DND-41 (cell line): ENCODE measurements at regions not wholly inside any gene's neighbourhood (a gene's known extent, or its start where the extent isn't known, plus 50 kb on each side); places are given as distances from the start of the nearest gene placed in this dataset.

Source experiments
- ATAC-seq: fragments of 200-7000 bp; cut with Tn5 transposase; 3 replicates; pipeline ENCODE4 v1.9.1; 2021; ENCODE audit warnings: low read depth; ENCODE audit not compliant: insufficient read depth
- DNase-seq: peaks from one replicate; pipeline ENCODE4 v3.0.0-alpha.2; 2020
- H2AFZ ChIP-seq: 2 replicates; pipeline ENCODE4 v1.6.0; 2012; ENCODE audit warnings: low read depth, low read length
- H3K27ac ChIP-seq: 2 replicates; pipeline ENCODE4 v1.5.1; 2012; ENCODE audit warnings: low read length, inconsistent platforms
- H3K27me3 ChIP-seq: fragments of 200-600 bp; sonication (generic); 2 replicates; pipeline ENCODE4 v1.6.0; 2012; ENCODE audit warnings: low read length, mild to moderate bottlenecking, inconsistent platforms; ENCODE audit not compliant: insufficient read depth, poor library complexity
- H3K36me3 ChIP-seq: 2 replicates; pipeline ENCODE4 v1.5.1; 2012; ENCODE audit warnings: low read length, inconsistent platforms; ENCODE audit not compliant: insufficient read depth
- H3K4me1 ChIP-seq: 2 replicates; pipeline ENCODE4 v1.5.1; 2012; ENCODE audit warnings: mild to moderate bottlenecking, low read length; ENCODE audit not compliant: insufficient read depth
- H3K4me2 ChIP-seq: 2 replicates; pipeline ENCODE4 v1.6.0; 2012; ENCODE audit warnings: mild to moderate bottlenecking, moderate library complexity, low read length, inconsistent platforms; ENCODE audit not compliant: insufficient read depth
- H3K4me3 ChIP-seq, 2 experiments: fragments of 200-600 bp in 1 of 2; shearing (Covaris generic) in 1 of 2; 2 replicates each; pipeline ENCODE4 v1.5.1; 2012 to 2016; ENCODE audit warnings: inconsistent platforms in 2 of 2, low read length in 2 of 2, mild to moderate bottlenecking in 2 of 2, low read depth in 1 of 2, moderate library complexity in 1 of 2
- H3K79me2 ChIP-seq: 2 replicates; pipeline ENCODE4 v1.6.0; 2012; ENCODE audit warnings: low read length, inconsistent platforms; ENCODE audit not compliant: insufficient read depth
- H3K9ac ChIP-seq: 2 replicates; pipeline ENCODE4 v1.6.0; 2012; ENCODE audit warnings: low read depth, mild to moderate bottlenecking, inconsistent platforms, low read length, moderate library complexity
- H3K9me3 ChIP-seq: 2 replicates; pipeline ENCODE4 v1.5.1; 2012; ENCODE audit warnings: low read length, moderate library complexity, mild to moderate bottlenecking, inconsistent platforms; ENCODE audit not compliant: insufficient read depth, severe bottlenecking
- H4K20me1 ChIP-seq: 2 replicates; pipeline ENCODE4 v1.6.0; 2012; ENCODE audit warnings: low read length; ENCODE audit not compliant: insufficient read depth
- CTCF ChIP-seq: IDR thresholded peaks from 2 replicates; pipeline ENCODE4 v1.5.1; 2012; ENCODE audit warnings: borderline replicate concordance, low read length, moderate library complexity, mild to moderate bottlenecking; ENCODE audit not compliant: poor library complexity, severe bottlenecking; ENCODE audit errors: extremely low read depth
- EZH2 ChIP-seq: IDR thresholded peaks from 3 replicates; pipeline ENCODE4 v1.6.1; 2012; ENCODE audit warnings: borderline replicate concordance, low read depth, mild to moderate bottlenecking, moderate library complexity, low read length, inconsistent platforms; ENCODE audit not compliant: severe bottlenecking

- Histone ChIP-seq H3K4me3 (no peak overlapping the region), H3K4me2 (no peak overlapping the region), H3K9me3 (no peaks in the 10 kb centered on the region), H4K20me1 (no peaks in the 10 kb centered on the region), H3K9ac (no peak overlapping the region), H3K27ac (no peak overlapping the region), H3K79me2 (no peaks in the 10 kb centered on the region), H3K36me3 (no peaks in the 10 kb centered on the region), H2AFZ (no peak overlapping the region), H3K27me3 (no peaks in the 10 kb centered on the region), H3K4me1 (peaks cover 17% of the 10 kb centered on the region)
- ATAC-seq (no peak), DNase-seq (no peak)
- TF ChIP-seq CTCF (no peak), EZH2 (no peak)
Measured at GRCh38 chr15:38614621-38615020, 50.0 kb upstream of the RASGRP1 start.

- ATAC-seq (no peak), DNase-seq (no peak)
- H3K36me3 ChIP-seq, result no peaks in the 10 kb centered on the region
Measured at GRCh38 chr15:38617831-38618230, 53.2 kb upstream of the RASGRP1 start.

GRCh38 chr15:38618242-38618955, 53.8 kb upstream of the RASGRP1 start:
- no peaks in the 10 kb centered on the region for H3K36me3 ChIP-seq
- no peak overlapping the region for H2AFZ ChIP-seq
- ATAC-seq (no peak), DNase-seq (no peak)
- H3K4me3 ChIP-seq, result no peak overlapping the region
- H3K27me3 ChIP-seq, result no peaks in the 10 kb centered on the region
- H3K79me2 ChIP-seq, result no peaks in the 10 kb centered on the region
- H3K9ac ChIP-seq, result no peak overlapping the region
- no peak overlapping the region for H3K27ac ChIP-seq
- no peaks in the 10 kb centered on the region for H3K9me3 ChIP-seq
- TF ChIP-seq CTCF (no peak), EZH2 (no peak)
- no peaks in the 10 kb centered on the region for H4K20me1 ChIP-seq
- peaks cover 11% of the 10 kb centered on the region for H3K4me1 ChIP-seq
- H3K4me2 ChIP-seq, result no peak overlapping the region

More at GRCh38 chr15:38617831-38618230, 53.2 kb upstream of the RASGRP1 start:
- no peak overlapping the region for H3K4me2 ChIP-seq
- H3K27ac ChIP-seq, result no peak overlapping the region
- H3K4me3 ChIP-seq, result no peak overlapping the region
- no peaks in the 10 kb centered on the region for H4K20me1 ChIP-seq
- H3K79me2 ChIP-seq, result no peaks in the 10 kb centered on the region
- TF ChIP-seq EZH2, result no peak
- no peak for TF ChIP-seq CTCF
- H3K9me3 ChIP-seq, result no peaks in the 10 kb centered on the region
- no peak overlapping the region for H2AFZ ChIP-seq
- H3K4me1 ChIP-seq, result peaks cover 14% of the 10 kb centered on the region
- H3K27me3 ChIP-seq, result no peaks in the 10 kb centered on the region
- no peak overlapping the region for H3K9ac ChIP-seq
